ENCODE measurements at regions not wholly inside any gene's neighbourhood (a gene's known extent, or its start where the extent isn't known, plus 50 kb on each side); places are given as distances from the start of the nearest gene placed in this dataset.

GRCh38 chr5:34570143-34570542, 86.0 kb upstream of the RAI14 start:
- no peak for TF ChIP-seq POLR2AphosphoS5 (IDR thresholded peaks at IDR 0.05; ENCODE audit: low read depth, low read length)
- TF ChIP-seq POLR2A (IDR thresholded peaks at IDR 0.05; ENCODE audit: low read depth, low read length) = no peak

Measured in GM12891 (cell line).